NB4 (cell line): ENCODE measurements at regions not wholly inside any gene's neighbourhood (a gene's known extent, or its start where the extent isn't known, plus 50 kb on each side); places are given as distances from the start of the nearest gene placed in this dataset.

Experiments used
- CTCF ChIP-seq: IDR thresholded peaks from one replicate; pipeline ENCODE4 v1.5.1; 2012; ENCODE audit warnings: low read depth, low read length
- MAX ChIP-seq: IDR thresholded peaks from 2 replicates; pipeline ENCODE4 v1.6.1; 2011; ENCODE audit warnings: low read depth, low read length

GRCh38 chr3:168895419-168895818 lies 768.1 kb downstream of the MECOM start:
- TF ChIP-seq MAX (no peak), CTCF (no peak)
